Progenitor cell of endocrine pancreas (in vitro differentiated cells): ENCODE measurements at regions not wholly inside any gene's neighbourhood (a gene's known extent, or its start where the extent isn't known, plus 50 kb on each side); places are given as distances from the start of the nearest gene placed in this dataset.
"Not testable (repeated sequence)": the region's sequence is repeated elsewhere in the genome, so short reads cannot be mapped to it uniquely, and the experiment has no call there.

Experiments
- DNase-seq: peaks from one replicate; pipeline ENCODE4 v3.0.0; 2021; ENCODE audit warnings: low spot score; ENCODE audit not compliant: unreplicated experiment
- H3K27ac Mint-ChIP-seq: 2 replicates; pipeline ENCODE4 v1.8.0; 2021; ENCODE audit warnings: mild to moderate bottlenecking, moderate library complexity, mixed read lengths
- H3K27me3 Mint-ChIP-seq: 2 replicates; pipeline ENCODE4 v1.8.0; 2021; ENCODE audit warnings: mixed read lengths
- H3K36me3 Mint-ChIP-seq: 2 replicates; pipeline ENCODE4 v1.8.0; 2022; ENCODE audit warnings: mixed read lengths; ENCODE audit not compliant: insufficient read depth
- H3K4me1 Mint-ChIP-seq: 2 replicates; pipeline ENCODE4 v1.8.0; 2021; ENCODE audit warnings: low read depth, mixed read lengths
- H3K4me3 Mint-ChIP-seq: 2 replicates; pipeline ENCODE4 v1.8.0; 2021; ENCODE audit warnings: low read depth, mild to moderate bottlenecking, moderate library complexity, mixed read lengths
- H3K9me3 Mint-ChIP-seq: 2 replicates; pipeline ENCODE4 v1.8.0; 2021; ENCODE audit warnings: low read depth, mixed read lengths
- TF ChIP-seq, protein P1 (sequence below): fragments of 200-600 bp; sonication (generic); IDR thresholded peaks from one replicate; pipeline ENCODE4 v1.5.0; 2021; ENCODE audit warnings: antibody characterized with exemption, mild to moderate bottlenecking; ENCODE audit not compliant: unreplicated experiment

DNA sequence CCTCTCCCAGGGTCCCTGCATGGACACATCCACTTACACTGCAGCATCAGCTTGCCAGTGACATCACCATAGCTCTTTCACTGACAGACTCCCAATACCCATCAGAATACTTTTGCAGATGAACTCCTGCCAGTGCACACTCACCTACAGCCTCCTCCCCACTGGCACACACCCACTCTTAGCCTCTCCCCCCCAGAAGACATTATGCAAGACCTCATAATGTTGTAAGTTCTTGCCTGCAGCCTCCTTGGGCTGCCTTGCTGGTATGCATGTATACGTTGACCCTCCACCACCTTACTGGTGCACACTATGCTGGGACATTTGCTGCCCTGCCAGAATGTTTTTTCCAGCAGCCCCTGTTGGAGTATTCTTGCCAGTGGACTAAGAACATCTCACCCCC lies 324.2 kb downstream of the AEBP2 start:
- Mint-ChIP-seq H3K4me1 (peaks cover 9% of the 10 kb centered on the region), H3K27ac (no peak overlapping the region), H3K27me3 (no peaks in the 10 kb centered on the region), H3K4me3 (no peak overlapping the region), H3K36me3 (peaks cover 2% of the 10 kb centered on the region), H3K9me3 (peaks cover 19% of the 10 kb centered on the region)
- no peak for DNase-seq
- TF ChIP-seq, protein P1, sequence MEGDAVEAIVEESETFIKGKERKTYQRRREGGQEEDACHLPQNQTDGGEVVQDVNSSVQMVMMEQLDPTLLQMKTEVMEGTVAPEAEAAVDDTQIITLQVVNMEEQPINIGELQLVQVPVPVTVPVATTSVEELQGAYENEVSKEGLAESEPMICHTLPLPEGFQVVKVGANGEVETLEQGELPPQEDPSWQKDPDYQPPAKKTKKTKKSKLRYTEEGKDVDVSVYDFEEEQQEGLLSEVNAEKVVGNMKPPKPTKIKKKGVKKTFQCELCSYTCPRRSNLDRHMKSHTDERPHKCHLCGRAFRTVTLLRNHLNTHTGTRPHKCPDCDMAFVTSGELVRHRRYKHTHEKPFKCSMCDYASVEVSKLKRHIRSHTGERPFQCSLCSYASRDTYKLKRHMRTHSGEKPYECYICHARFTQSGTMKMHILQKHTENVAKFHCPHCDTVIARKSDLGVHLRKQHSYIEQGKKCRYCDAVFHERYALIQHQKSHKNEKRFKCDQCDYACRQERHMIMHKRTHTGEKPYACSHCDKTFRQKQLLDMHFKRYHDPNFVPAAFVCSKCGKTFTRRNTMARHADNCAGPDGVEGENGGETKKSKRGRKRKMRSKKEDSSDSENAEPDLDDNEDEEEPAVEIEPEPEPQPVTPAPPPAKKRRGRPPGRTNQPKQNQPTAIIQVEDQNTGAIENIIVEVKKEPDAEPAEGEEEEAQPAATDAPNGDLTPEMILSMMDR: no peak

DNA sequence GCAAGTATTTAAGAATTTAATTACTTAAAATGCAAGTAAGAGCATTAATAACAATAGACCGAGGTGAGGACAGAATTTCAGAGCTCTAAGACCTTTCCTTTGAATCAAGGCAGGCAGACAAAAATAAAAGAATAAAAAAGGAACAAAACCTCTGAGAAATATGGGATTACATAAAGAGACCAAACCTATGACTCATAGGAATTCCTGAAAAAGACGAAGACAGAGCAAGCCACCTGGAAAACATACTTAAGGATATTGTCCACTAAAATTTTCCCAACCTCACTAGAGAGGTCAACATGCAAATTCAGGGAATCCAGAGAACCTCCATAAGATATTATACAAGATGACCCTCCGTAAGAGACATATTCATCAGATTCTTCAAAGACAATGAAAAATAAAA lies 325.1 kb downstream of the AEBP2 start:
- Mint-ChIP-seq H3K4me1 (peaks cover 6% of the 10 kb centered on the region), H3K36me3 (peaks cover 2% of the 10 kb centered on the region), H3K27me3 (no peaks in the 10 kb centered on the region), H3K4me3 (no peak overlapping the region), H3K27ac (no peak overlapping the region), H3K9me3 (peaks cover 19% of the 10 kb centered on the region)
- DNase-seq: no peak
- TF ChIP-seq, protein P1: no peak

DNA sequence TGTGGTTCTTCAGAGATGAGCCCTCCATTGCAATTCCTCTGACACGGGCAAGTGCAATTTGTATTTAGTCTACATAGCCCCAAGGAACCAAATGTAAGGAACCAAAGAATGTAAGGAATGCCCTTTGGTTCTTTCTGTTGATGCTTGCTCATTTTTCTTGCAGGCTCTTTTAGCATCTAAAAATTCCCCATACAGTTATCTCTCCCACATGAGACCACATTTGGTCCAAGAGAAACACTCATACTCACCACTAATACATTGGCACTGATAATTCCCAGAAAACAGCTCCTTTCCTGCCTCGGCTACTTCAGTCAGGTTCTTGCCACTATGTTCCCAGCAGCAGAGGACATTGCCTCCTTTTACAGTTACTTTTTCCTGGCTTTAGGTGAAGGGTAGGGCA lies 332.6 kb downstream of the AEBP2 start:
- TF ChIP-seq, protein P1: no peak
- Mint-ChIP-seq H3K4me1 (peaks cover 4% of the 10 kb centered on the region), H3K4me3 (no peak overlapping the region), H3K36me3 (peaks cover 10% of the 10 kb centered on the region), H3K9me3 (peaks cover 29% of the 10 kb centered on the region), H3K27me3 (no peaks in the 10 kb centered on the region), H3K27ac (no peak overlapping the region)
- DNase-seq: no peak

DNA sequence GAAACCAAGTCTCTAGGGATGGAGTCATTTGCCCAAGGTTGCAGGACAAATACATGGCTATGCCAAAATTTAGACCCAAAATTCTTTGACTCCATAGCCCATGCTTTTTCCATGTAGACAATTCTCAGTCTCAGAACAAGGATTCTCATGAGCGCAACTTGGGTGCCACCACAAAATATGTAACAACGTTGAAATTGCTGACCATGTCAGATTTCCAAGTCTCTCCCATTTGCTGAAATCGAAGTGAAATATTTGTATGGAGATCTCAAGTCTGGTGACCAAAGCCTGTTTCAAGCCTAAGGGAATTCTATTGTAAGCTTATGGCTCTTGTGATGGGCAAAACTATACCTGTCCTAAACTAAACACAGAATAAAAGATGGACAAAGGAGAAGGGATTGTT lies 333.5 kb downstream of the AEBP2 start:
- DNase-seq: no peak
- peaks cover 24% of the 10 kb centered on the region for H3K9me3 Mint-ChIP-seq
- H3K27ac Mint-ChIP-seq: no peak overlapping the region
- peaks cover 4% of the 10 kb centered on the region for H3K4me1 Mint-ChIP-seq
- peaks cover 9% of the 10 kb centered on the region for H3K36me3 Mint-ChIP-seq
- no peak overlapping the region for H3K4me3 Mint-ChIP-seq
- TF ChIP-seq, protein P1: no peak
- no peaks in the 10 kb centered on the region for H3K27me3 Mint-ChIP-seq

DNA sequence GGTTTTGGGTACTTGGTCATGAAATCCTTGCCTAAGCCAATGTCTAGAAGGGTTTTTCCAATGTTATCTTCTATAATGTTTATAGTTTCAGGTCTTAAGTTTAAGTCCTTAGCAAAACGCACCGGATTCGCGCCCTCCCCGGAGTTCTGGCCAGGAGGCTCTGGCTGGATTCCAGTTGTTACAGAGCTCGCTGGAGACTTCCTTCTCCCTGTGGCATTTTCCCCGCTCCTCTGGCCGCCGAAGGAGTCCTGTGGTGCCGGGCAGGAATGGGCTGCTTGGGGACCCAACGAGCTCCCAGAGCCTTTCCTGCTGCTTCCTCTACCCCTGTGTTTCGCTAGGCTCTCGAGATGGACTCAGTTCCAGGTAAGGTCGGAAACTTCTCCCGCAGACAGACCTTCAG lies 335.9 kb downstream of the AEBP2 start:
- DNase-seq: no peak
- H3K4me1 Mint-ChIP-seq: peaks cover 23% of the 10 kb centered on the region
- H3K27ac Mint-ChIP-seq: no peak overlapping the region
- no peak overlapping the region for H3K4me3 Mint-ChIP-seq
- H3K9me3 Mint-ChIP-seq: peaks cover 30% of the 10 kb centered on the region
- TF ChIP-seq, protein P1: no peak
- H3K27me3 Mint-ChIP-seq: no peaks in the 10 kb centered on the region
- peaks cover 12% of the 10 kb centered on the region for H3K36me3 Mint-ChIP-seq

DNA sequence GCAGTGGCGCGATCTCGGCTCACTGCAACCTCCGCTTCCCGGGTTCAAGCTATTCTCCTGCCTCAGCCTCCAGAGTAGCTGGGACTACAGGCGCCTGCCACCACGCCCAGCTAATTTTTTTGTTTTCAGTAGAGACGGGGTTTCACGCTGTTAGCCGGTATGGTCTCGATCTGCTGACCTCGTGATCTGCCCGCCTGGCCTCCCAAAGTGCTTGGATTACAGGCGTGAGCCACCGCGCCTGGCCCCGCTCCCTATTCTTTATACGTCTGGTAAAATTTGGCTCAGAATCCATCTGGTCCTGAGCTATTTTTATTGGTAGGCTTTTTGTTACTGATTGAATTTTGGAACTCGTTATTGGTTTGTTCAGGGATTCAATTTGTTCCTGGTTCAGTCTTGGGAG lies 336.7 kb downstream of the AEBP2 start:
- Mint-ChIP-seq H3K9me3 (peaks cover 30% of the 10 kb centered on the region), H3K4me1 (peaks cover 30% of the 10 kb centered on the region), H3K36me3 (peaks cover 12% of the 10 kb centered on the region)
- H3K27me3 Mint-ChIP-seq, H3K27ac Mint-ChIP-seq, H3K4me3 Mint-ChIP-seq, DNase-seq: not testable (repeated sequence)
